ENCODE measurements at regions not wholly inside any gene's neighbourhood (a gene's known extent, or its start where the extent isn't known, plus 50 kb on each side); places are given as distances from the start of the nearest gene placed in this dataset.

- TF ChIP-seq AR (CRISPR knock-in tag; IDR thresholded peaks at IDR 0.05) (no peak), NFYB (CRISPR knock-in tag; conservative IDR thresholded peaks at IDR 0.05; ENCODE audit: low read depth) (no peak), JAZF1 (CRISPR knock-in tag; IDR thresholded peaks at IDR 0.05) (no peak), ZNF317 (CRISPR knock-in tag; IDR thresholded peaks at IDR 0.05; ENCODE audit: borderline replicate concordance, low read depth) (no peak), ATF3 (CRISPR knock-in tag; conservative IDR thresholded peaks at IDR 0.05) (no peak), JUN (CRISPR knock-in tag; IDR thresholded peaks at IDR 0.05) (no peak), ZNF121 (CRISPR knock-in tag; IDR thresholded peaks at IDR 0.05) (no peak), TEAD1 (CRISPR knock-in tag; IDR thresholded peaks at IDR 0.05) (no peak), TEAD4 (CRISPR knock-in tag; IDR thresholded peaks at IDR 0.05) (no peak), ZNF423 (CRISPR knock-in tag; IDR thresholded peaks at IDR 0.05) (no peak), HMGA2 (CRISPR knock-in tag; IDR thresholded peaks at IDR 0.05) (no peak), GTF2I (CRISPR knock-in tag; conservative IDR thresholded peaks at IDR 0.05) (no peak)
Observed at GRCh38 chr3:70607469-70607868, 295.0 kb upstream of the MDFIC2 start (continued).

- 0 out of 2 replicates have a peak, but pooled peaks cover 6% of the 10 kb centered on the region for H3K9me3 Mint-ChIP-seq
- H3K4me1 Mint-ChIP-seq: no peaks in the 10 kb centered on the region
- DNase-seq (ENCODE audit: low spot score): no peak
- CTCF ChIA-PET: no interaction called here
- H3K27ac Mint-ChIP-seq: no peak overlapping the region
- H3K27me3 Mint-ChIP-seq (ENCODE audit: low read depth): no peaks in the 10 kb centered on the region
- ATAC-seq: no peak
- TF ChIP-seq NR1H2 (CRISPR knock-in tag; IDR thresholded peaks at IDR 0.05) (no peak), GTF2I (CRISPR knock-in tag; conservative IDR thresholded peaks at IDR 0.05) (no peak), FOXJ3 (CRISPR knock-in tag; IDR thresholded peaks at IDR 0.05; ENCODE audit: borderline replicate concordance) (no peak), NR3C1 (CRISPR knock-in tag; conservative IDR thresholded peaks at IDR 0.05; ENCODE audit: low read depth) (no peak), ATF3 (CRISPR knock-in tag; conservative IDR thresholded peaks at IDR 0.05) (no peak), ZNF423 (CRISPR knock-in tag; IDR thresholded peaks at IDR 0.05) (no peak), KAT7 (CRISPR knock-in tag; IDR thresholded peaks at IDR 0.05; ENCODE audit: borderline replicate concordance) (no peak), SP1 (CRISPR knock-in tag; conservative IDR thresholded peaks at IDR 0.05) (no peak), ATF6 (CRISPR knock-in tag; IDR thresholded peaks at IDR 0.05) (no peak)
- POLR2A ChIA-PET: no interaction called here
- peaks cover 2% of the 10 kb centered on the region; the same call in 1 of the 2 replicates for H3K36me3 Mint-ChIP-seq
- H3K4me3 Mint-ChIP-seq: no peak overlapping the region
Observed at GRCh38 chr3:70606018-70606417, 293.6 kb upstream of the MDFIC2 start.

GRCh38 chr3:70603103-70603502, 290.7 kb upstream of the MDFIC2 start:
- H3K36me3 Mint-ChIP-seq: no peaks in the 10 kb centered on the region
- no peaks in the 10 kb centered on the region for H3K4me1 Mint-ChIP-seq
- DNase-seq (ENCODE audit: low spot score): no peak
- ChIA-PET CTCF (no interaction called here), POLR2A (no interaction called here)
- no peak for TF ChIP-seq ARID4B (CRISPR knock-in tag; IDR thresholded peaks at IDR 0.05; ENCODE audit: borderline replicate concordance)
- no peaks in the 10 kb centered on the region for H3K27me3 Mint-ChIP-seq (ENCODE audit: low read depth)
- no peak overlapping the region for H3K4me3 Mint-ChIP-seq
- ATAC-seq: no peak
- H3K27ac Mint-ChIP-seq: no peak overlapping the region
- H3K9me3 Mint-ChIP-seq: 0 out of 2 replicates have a peak, but pooled peaks cover 6% of the 10 kb centered on the region

All from WTC11 (cell line).